ENCODE measurements at regions not wholly inside any gene's neighbourhood (a gene's known extent, or its start where the extent isn't known, plus 50 kb on each side); places are given as distances from the start of the nearest gene placed in this dataset.

DNA sequence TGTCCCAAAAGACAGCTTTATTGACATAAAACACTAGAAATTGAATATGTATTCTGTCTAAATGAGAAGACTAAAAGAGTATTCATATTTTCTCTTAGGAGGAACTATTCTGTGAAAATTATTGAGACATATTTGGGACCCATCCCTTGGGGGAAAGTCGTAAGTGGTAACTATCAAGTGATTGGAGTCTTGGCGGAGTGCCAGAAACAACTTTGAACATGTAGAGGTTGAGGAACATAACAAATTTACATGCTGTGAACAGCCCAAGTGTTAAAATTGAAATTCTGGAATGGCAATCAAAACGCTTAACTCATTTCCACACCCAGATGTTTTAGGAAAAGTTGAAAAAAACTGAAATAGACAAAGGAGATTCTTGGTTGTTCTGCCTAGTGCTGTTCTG lies 1034.6 kb downstream of the NSUN3 start:
- TF ChIP-seq, protein P1, sequence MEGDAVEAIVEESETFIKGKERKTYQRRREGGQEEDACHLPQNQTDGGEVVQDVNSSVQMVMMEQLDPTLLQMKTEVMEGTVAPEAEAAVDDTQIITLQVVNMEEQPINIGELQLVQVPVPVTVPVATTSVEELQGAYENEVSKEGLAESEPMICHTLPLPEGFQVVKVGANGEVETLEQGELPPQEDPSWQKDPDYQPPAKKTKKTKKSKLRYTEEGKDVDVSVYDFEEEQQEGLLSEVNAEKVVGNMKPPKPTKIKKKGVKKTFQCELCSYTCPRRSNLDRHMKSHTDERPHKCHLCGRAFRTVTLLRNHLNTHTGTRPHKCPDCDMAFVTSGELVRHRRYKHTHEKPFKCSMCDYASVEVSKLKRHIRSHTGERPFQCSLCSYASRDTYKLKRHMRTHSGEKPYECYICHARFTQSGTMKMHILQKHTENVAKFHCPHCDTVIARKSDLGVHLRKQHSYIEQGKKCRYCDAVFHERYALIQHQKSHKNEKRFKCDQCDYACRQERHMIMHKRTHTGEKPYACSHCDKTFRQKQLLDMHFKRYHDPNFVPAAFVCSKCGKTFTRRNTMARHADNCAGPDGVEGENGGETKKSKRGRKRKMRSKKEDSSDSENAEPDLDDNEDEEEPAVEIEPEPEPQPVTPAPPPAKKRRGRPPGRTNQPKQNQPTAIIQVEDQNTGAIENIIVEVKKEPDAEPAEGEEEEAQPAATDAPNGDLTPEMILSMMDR (IDR thresholded peaks at IDR 0.05): no peak
- TF ChIP-seq CREM (CRISPR knock-in tag; IDR thresholded peaks at IDR 0.05): no peak
- no peak for TF ChIP-seq TCF7 (CRISPR knock-in tag; IDR thresholded peaks at IDR 0.05; ENCODE audit: low read depth)
- no peak for TF ChIP-seq MAX (CRISPR knock-in tag; IDR thresholded peaks at IDR 0.05)
- TF ChIP-seq ESRRA (CRISPR knock-in tag; IDR thresholded peaks at IDR 0.05; ENCODE audit: borderline replicate concordance): no peak
- TF ChIP-seq, protein P2, sequence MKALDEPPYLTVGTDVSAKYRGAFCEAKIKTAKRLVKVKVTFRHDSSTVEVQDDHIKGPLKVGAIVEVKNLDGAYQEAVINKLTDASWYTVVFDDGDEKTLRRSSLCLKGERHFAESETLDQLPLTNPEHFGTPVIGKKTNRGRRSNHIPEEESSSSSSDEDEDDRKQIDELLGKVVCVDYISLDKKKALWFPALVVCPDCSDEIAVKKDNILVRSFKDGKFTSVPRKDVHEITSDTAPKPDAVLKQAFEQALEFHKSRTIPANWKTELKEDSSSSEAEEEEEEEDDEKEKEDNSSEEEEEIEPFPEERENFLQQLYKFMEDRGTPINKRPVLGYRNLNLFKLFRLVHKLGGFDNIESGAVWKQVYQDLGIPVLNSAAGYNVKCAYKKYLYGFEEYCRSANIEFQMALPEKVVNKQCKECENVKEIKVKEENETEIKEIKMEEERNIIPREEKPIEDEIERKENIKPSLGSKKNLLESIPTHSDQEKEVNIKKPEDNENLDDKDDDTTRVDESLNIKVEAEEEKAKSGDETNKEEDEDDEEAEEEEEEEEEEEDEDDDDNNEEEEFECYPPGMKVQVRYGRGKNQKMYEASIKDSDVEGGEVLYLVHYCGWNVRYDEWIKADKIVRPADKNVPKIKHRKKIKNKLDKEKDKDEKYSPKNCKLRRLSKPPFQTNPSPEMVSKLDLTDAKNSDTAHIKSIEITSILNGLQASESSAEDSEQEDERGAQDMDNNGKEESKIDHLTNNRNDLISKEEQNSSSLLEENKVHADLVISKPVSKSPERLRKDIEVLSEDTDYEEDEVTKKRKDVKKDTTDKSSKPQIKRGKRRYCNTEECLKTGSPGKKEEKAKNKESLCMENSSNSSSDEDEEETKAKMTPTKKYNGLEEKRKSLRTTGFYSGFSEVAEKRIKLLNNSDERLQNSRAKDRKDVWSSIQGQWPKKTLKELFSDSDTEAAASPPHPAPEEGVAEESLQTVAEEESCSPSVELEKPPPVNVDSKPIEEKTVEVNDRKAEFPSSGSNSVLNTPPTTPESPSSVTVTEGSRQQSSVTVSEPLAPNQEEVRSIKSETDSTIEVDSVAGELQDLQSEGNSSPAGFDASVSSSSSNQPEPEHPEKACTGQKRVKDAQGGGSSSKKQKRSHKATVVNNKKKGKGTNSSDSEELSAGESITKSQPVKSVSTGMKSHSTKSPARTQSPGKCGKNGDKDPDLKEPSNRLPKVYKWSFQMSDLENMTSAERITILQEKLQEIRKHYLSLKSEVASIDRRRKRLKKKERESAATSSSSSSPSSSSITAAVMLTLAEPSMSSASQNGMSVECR (CRISPR knock-in tag; IDR thresholded peaks at IDR 0.05; ENCODE audit: borderline replicate concordance): no peak
- TF ChIP-seq GABPB1 (CRISPR knock-in tag; IDR thresholded peaks at IDR 0.05): no peak
- no peak for TF ChIP-seq FOXK1 (CRISPR knock-in tag; IDR thresholded peaks at IDR 0.05)
- TF ChIP-seq ZNF396 (CRISPR knock-in tag; IDR thresholded peaks at IDR 0.05; ENCODE audit: borderline replicate concordance): no peak
- TF ChIP-seq IRF2 (CRISPR knock-in tag; IDR thresholded peaks at IDR 0.05; ENCODE audit: borderline replicate concordance, low read depth): no peak
- TF ChIP-seq ZNF121 (CRISPR knock-in tag; IDR thresholded peaks at IDR 0.05): no peak
- TF ChIP-seq, protein P3, sequence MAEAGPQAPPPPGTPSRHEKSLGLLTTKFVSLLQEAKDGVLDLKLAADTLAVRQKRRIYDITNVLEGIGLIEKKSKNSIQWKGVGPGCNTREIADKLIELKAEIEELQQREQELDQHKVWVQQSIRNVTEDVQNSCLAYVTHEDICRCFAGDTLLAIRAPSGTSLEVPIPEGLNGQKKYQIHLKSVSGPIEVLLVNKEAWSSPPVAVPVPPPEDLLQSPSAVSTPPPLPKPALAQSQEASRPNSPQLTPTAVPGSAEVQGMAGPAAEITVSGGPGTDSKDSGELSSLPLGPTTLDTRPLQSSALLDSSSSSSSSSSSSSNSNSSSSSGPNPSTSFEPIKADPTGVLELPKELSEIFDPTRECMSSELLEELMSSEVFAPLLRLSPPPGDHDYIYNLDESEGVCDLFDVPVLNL (CRISPR knock-in tag; IDR thresholded peaks at IDR 0.05; ENCODE audit: borderline replicate concordance, low read depth): no peak
- no peak for TF ChIP-seq ELF4 (CRISPR knock-in tag; IDR thresholded peaks at IDR 0.05; ENCODE audit: low read depth)

Data from WTC11 (cell line).